GM19023 (cell line): ENCODE measurements at regions not wholly inside any gene's neighbourhood (a gene's known extent, or its start where the extent isn't known, plus 50 kb on each side); places are given as distances from the start of the nearest gene placed in this dataset.

Experiments used
- ATAC-seq: cut with Tn5 transposase; IDR thresholded peaks from one replicate; pipeline ENCODE4 v1.9.1; 2021; ENCODE audit warnings: mild to moderate bottlenecking, moderate library complexity; ENCODE audit not compliant: unreplicated experiment

DNA sequence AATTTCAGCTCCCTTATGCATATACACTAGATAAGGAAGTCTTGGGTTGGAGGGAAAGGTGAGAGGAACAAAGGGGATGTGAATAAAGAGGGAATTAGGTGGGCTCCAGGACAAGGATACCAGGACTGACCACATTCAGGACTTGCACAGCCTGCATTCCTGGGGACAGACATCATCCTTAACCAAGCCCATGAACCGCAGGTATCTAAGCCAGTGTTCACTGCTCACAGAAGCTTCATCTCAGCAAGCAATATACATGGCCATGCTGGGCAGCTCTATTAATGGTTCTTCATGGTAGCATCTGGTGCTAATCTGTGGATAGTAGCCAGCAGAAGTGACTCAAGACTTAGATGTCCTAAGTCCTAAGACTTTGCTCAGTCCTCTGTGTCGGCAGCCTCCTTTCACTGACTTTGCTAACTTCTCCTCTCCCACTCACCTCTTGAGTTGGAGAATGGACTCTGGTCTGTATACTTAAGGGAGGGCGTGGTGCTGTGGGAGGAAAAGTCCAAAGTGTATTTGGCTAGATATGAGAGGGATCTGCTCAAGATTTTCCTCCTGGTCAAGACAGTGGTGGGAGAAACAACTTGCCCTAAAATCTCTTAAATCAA lies 136.1 kb downstream of the ASCL1 start:
- ATAC-seq, result no peak

DNA sequence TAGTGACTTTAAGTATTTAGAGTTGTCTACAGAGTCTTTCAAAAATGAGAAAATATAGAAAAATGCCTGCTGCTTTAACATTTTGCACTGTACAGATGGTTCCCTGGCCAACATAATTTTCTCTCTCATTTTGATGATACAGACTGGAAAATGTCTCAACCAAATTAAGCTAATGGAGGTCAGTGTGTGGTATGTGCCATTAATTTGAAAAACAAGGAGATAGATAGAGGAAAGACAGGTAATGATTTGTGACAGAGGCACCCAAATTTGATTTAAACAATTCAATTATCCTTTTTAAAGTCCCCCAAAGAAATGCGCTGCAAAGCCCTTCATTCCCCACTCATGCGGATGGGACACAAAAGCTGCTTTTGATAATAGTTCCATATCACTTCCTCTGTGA lies 140.0 kb downstream of the ASCL1 start:
- no peak for ATAC-seq

DNA sequence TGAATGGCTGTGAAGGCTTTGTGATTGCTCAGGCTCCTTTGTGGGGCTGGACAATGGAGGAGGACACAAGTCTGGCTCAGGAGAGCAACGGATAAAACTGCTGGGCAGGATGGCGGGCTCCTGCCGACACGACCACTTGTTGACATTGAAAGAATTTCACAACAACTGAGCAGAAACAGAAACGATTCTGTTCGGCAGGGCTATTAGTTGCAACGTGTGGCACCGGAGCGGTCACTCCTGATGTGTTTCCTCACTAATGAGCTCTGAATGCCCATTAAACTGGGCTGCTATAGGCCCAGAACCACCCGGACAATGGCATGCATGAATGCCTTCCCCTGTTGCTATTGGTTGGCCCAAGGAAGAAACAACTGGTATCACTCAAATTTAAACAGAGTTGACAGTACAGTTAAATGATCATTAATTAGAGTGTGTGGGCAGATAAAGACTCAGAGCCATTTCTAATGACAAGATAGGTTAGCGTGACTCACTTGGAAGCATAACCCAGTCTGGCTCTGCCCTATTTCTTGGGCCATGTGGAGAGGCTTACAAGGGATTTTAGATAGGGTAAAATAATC lies 142.9 kb downstream of the ASCL1 start:
- ATAC-seq, result no peak

DNA sequence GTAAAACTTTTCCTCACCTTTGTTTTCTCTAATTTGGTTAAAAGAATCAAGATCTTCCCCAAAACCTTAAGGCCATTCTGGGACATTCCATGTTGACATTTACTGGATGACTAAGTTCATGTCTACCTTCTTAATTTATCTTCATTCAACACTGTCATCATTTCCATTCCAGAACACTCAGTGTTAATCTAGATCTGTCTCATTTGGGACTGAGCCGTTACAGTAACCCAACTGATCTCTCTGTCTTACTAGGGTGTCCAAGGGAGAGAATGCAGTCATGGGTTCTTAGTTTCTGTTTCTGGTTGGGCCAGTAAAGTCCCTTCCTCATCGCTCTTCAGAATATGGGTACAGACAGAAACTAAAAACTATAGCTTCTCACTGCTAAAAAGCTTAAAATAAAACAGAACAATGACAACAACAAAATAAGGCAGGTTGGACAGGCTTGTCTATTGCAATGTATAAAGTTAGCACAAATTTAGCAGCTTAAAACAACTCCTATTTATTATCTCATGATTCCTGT lies 144.8 kb downstream of the ASCL1 start:
- peak; percentile 90 for ATAC-seq

DNA sequence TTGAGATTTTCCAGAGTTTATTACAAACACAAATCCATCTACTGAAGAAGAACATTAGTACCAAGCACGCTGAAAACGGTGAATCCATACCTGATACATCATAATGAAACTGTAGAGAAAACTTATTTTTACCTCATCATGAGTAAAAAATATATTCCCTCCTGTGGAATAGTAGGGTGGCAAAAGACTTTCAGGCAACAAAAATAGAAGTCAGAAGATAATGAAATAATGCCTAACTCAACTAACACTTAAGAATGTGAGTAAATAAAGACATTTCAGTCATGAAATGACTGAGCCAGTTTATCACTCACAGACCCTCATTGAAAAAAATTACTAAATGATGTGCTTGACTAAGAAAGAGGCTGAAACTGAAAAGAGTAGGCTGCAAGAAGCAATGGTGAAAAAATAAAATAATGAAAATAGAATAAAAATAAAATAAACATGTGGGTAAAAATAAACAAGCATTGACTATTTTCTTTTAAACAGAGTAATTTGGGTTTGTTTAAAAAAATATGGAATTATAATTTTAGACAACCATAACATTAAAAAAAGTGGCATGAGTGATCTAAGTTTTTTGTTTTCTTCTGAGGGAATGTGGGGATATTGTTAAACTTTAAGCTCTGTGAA lies 148.6 kb downstream of the ASCL1 start:
- ATAC-seq, result no peak

DNA sequence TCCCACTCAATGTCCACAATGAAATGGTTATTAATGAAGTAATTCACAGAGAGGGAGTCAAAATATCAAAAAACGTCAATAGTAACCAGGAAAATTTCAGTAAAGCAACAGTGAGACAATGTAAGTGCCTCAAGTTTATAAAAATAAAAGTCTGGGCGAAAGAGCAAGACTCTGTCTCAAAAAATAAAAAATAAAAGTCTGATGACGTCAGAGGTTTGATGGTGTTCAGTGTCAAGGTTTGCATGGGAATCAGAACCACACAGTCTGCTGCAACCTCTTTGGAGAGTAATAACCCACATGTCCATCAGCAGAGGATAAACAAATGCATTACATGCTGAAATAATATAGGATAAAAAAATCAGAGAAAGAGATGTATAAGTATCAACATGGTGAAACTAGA lies 152.4 kb downstream of the ASCL1 start:
- ATAC-seq, result no peak

DNA sequence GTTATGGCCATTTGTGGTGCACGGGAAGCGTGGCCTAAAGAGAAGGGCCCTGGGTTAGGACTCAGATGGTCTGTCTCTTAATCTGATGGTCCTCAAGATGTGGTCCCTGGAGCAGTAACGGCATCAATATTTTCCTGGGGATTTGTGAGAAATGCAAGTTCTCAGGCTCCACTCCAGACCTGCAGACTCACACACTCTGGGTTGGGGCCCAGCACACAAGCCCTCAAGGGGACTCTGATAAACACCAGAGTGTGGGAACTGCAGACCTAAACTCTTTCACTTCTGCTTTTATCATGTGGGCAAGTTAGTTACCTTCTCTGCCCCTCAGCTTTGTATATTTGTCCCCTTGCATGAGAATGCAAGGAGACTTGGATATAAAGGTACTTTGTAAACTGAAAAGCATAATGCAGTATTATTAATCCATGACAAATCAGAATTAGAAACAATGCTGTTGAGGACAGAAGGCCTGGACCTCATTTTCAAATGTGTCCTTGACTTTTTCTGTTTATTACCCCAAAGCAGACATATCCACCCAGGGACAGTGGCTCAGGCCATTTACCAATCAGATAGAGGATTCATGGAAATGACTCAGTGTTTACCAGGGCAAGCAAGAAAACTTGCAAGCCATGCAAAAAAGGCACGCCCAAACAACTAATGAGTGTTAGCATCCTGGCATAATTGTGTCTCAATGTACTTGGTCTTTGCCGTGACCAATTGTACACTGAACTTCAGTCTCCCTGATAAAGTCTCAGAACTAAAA lies 157.0 kb downstream of the ASCL1 start:
- peak; percentile 99 for ATAC-seq

DNA sequence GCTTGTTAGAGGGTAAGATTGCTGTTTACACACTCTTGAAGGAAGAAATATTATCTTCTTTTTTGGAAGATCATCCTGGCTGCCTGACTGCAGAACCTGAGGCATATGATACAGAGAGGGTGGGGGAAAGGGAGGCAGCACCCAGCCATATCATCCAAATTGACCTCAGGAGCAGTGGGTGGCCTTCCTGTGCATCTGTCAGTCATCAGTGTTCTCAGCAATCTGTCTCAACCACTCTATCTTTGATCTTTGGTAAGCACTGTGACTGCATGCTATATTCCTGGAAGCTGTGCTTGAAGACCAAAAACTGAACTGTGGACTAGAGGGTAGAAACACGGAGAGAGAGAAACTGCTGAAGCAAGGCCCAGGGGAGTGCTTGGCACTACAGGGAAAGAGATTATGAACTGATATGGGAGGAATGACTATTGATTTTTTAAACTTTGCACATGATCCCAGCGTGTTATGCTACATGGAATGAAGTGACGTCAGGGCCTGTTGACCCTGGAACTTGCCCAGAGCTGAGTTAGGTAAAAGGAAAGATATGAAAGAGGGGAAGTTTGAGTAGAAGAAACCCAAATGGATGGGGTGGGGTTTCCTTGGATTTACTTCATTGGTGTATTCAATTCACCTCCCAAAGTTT lies 171.5 kb downstream of the ASCL1 start:
- no peak for ATAC-seq

DNA sequence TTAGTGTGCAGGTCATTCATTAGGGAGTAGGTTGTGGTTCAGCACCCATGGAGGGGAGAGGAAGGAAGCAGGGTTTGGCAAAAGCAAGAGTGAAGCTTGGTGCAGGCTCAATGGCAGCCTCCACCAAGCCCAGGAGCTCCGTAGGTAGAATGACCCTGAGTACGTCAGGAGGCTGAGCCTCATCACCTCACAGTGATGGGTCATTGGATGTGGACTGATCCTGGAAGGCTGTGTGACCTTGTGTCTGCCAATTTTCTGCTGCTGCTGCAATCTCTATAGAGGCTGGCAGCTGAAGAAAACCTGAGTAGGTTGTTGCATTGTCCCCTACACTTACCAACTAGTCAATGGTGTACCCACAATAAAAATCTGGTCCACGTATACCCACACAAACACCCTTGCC lies 173.1 kb downstream of the ASCL1 start:
- ATAC-seq, result no peak

DNA sequence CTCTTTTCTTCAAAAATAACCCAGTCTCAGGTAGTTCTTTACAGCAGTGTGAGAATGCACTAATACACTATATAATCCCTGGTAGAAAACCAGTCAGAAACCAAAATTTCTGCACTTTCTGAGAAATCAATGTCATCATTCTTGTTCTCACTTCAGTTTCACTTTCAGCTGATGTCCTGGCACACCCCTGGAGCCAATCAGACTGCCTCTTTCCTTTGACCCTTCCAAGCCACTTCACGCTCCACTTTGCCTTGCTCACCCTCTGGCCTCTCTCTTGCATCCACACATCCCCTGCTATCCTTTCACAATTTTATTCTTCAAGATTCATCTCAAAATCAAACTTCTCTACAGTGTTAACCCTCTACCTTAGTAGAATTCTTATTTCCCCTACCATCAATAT lies 181.1 kb downstream of the ASCL1 start:
- ATAC-seq, result no peak

DNA sequence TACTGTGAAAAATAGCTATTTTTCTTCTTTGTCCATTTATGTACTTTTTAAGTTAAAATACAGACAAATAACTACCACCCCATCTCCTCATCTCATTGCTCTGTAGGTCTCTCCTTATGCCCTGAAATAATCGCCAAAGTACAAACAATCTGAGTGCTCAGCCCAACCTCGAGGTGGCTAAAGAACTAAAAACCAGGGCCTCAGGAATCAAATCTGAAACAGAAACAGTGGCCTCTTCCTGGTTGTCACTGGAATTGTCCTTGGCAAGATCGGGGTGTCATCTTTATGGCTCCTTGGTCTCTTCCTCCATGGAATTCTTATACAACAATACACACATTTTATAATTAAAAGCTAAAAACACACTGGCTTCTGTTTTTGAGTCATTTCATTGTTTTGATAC lies 182.4 kb downstream of the ASCL1 start:
- ATAC-seq, result no peak

DNA sequence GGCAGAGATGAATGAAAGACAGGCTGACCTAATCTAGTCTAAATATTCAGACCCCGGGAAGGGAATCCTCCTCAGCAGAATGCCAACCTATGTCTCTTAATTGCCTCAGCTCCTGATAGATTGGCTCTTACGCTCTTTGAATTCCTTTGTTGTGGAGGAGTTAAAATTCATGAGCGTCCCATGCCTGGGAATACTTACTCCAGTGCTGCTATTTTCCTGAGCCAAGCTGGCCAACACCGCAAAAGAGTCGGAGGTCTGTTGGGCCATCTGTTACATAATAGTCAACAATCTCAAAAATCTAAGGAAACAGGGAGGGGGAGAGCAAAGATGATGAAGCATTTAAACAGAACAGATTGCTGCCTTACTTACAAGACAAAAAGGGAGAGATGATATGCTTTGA lies 182.8 kb downstream of the ASCL1 start:
- no peak for ATAC-seq

DNA sequence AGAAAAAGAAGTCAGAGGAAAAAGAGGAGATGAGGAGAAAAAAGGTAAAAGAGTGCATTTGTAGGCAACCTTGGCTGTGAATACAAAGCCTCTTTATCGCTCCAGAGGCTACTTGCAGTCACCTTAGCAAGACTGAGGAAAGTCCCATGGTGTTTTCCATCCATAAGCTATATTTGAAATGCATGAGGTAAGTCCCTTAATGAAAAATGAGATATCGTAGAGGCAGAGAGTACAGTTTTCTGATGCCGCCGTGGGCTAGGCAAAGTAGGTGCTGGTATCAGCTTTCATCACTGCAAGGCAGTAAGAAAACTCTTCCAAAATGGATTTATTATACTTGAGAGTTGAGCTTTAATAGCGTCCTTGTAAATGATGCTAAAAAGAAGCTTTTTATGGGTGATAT lies 186.8 kb downstream of the ASCL1 start:
- no peak for ATAC-seq

DNA sequence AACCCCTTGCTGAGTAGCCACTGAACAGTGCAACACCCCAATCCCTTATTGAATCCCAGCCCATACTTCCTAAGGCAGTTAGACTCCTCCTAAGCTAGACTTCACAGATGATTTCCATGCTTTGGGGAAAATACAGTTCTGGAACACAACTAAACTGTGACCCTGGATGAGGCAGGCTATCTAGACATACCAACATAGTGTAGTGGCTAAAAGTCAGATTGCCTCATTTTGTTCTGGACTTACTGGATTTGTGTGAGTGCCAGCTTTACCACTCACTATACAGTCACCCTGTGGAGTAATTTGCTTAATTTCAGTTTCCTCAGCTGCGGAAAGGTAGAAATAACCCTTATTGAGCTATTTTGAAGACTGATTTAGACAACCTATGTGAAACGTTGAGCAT lies 203.1 kb downstream of the ASCL1 start:
- no peak for ATAC-seq

DNA sequence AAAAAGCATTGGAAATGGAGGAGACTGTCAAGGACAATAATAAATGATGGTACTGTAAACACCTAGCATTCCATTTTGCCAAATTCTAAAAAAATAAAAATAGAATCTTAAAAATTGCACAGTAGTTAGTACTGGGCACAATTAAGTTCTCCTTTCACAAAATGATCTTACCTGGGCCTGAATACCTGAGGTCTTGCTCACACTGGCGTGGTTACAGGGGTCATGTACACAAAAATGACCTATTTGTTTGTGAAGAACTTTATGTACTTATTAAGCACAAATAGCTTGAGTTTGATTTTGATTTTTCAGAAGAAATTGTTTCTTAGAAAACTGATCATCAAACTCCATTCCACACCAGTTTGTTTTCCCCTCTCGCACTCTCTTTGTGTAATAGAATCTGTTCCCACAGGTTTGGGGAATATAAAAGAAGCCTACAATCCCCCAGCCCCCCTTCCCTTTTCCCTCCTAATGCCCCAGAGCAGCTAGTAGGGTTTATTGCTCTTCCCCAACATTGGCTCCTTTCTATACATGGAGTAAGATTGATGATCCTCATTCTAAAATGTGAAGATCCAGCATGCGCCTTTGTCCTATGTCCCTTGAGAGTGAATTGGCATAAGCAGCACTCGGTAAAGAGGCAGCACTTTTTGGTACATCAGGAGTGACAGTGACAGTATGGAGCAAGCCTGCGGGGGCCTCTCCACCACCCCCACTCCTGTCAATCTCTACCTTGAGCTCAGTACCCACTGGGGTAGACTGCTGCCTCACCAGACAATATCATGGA lies 204.3 kb downstream of the ASCL1 start:
- no peak for ATAC-seq

DNA sequence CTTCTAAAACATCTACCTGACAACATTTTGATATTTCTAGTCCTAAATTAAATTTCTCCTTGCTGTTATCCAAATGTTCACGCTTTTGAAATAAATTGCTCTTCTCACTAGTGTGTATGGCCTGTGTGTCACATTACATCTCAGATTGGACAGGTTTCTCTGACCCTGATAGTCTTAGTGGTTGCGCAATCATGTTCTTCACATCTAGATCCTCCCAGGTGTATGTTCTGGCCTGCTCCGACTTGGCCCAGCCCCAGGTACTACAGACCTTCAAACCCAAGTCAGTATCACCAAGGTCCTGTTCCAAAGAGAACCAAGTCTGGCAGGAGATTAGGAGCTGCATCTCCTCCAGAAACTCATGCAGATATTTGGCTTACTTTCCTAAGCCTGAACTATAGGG lies 209.5 kb downstream of the ASCL1 start:
- no peak for ATAC-seq

DNA sequence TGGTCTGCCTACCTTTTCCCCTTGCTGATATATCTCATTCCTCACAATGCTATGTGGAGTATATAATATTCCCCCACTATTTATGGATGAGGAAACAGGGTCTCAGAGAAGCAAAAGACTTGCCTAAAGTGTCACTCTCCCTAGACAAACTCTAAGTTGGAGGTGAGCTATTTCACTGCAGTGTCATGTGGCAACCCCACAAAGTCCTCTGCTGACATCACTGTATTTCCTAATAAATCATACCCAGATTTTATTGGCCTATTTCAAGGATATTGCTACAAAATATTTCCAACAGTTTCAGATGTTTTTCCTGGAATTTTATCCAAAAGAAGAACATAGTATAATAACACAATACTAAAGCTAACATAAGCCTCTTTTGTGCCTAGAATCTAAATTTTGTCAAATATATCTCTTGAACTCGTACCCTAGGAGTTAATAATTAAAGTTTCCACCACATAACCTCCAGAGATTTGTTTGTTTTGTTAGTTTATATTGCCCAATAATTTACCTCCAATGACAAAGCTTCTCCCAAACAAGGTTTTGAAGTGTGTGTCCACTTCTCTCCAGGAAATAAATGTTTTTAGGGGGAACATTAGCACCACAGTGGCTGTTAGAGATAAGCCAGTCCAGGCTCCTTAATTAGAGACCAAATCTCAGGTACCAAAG lies 215.1 kb downstream of the ASCL1 start:
- ATAC-seq, result no peak

DNA sequence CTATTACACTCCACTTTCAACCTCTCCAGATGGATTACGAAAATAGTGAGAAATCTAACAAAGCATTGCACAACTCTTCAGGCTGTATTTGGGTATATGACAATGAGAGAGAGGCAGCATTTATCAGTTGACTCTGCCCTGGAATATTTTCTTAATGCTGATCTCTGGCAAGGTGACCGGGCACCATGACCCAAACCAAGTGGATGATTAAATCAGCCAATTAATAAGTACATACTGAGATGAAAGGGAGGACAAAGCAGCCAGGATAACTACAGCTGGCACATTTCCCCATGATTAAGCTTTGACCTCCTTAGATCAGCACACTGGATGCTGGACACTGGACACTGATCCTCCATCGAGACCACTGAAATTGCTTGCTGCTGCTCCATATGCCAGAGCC lies 218.2 kb downstream of the ASCL1 start:
- no peak for ATAC-seq

DNA sequence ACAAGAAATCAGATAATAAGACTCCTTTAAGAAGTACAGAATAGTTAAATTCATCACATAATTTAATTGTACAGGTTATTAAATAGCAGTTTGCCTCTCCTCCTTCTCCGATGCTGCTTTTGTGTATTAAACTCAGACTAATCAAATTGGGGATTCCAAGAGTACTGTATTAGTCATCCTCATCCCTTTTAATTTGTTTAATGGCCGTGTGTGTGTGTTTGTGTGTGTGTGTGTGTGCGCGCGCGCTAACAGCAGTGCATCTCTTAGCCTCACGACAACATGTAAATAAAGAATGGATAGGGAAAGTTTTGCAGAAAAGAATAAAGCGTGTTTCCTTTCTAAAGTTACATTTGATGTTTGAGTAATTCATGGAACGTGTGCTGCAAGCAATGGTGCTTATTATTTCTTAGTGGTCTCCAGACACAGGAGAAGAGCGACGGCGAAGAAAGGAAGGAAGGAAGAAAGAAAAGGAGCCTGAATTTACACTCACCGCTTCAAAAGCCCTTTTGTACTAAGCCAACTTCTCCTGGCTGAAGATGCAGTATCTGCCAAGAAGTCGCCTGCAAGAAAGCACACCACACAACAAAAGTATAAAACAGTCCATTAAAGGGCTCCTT lies 220.3 kb downstream of the ASCL1 start:
- no peak for ATAC-seq
